ENCODE measurements at regions not wholly inside any gene's neighbourhood (a gene's known extent, or its start where the extent isn't known, plus 50 kb on each side); places are given as distances from the start of the nearest gene placed in this dataset.

DNA sequence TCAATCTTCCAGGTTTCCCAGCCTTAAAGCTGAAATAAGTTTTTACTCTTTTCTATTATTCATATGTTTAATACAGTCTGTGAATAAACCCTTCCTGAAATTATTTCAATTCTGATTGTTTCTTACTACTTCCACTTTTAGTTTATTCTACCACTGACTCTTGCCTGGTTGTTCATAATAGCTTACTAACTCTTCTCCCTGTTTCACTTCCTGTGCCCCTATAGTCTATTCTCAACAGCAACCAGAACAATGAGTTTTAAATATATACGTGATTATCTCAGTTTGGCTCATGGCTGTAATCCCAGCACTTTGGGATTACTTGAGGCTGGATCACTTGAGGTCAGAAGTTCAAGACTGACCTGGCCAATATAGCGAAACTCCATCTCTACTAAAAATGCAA, 408.0 kb upstream of the SPOCK3 start:
- TF ChIP-seq FOSL1 (IDR thresholded peaks at IDR 0.05; ENCODE audit: low read depth) (no peak), CEBPB (IDR thresholded peaks at IDR 0.05; ENCODE audit: low read depth) (no peak), RAD21 (IDR thresholded peaks at IDR 0.05; ENCODE audit: low read depth) (no peak), YY1 (IDR thresholded peaks at IDR 0.05; ENCODE audit: extremely low read depth, insufficient replicate concordance, low read depth, low read length) (no peak), ZFX (IDR thresholded peaks at IDR 0.05) (no peak), POLR2AphosphoS5 (IDR thresholded peaks at IDR 0.05; ENCODE audit: low read depth, low read length) (no peak)
- POLR2A ChIA-PET, result no interaction called here

DNA sequence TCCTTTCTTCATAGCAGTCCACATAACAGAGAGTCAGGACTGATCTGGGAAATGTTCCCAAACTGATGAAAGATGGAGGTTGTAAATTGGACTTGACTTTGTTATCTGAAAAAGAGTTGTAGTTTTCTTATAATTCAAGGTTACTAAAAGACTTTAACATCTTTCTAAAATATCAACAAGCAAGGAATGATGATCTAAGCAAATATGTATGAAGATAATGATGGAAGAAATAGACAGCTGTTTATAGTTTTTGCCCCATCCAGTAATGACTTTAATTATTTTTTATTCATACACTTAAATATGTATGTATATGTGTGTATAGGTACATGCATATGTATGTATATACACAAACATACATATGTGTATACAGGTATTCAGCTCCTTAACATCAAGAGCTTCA, 411.1 kb upstream of the SPOCK3 start:
- ChIA-PET CTCF (no interaction called here), RAD21 (ENCODE audit: low non-redundant PET in 1 of 2, low total read pairs in 2 of 2, uncharacterized antibody in 2 of 2, unreplicated experiment in 2 of 2) (no interaction called here), POLR2A (no interaction called here)
- intact Hi-C loops (cut with micrococcal nuclease), result no loop called here
- Histone ChIP-seq H3K27me3 (ENCODE audit: insufficient read depth, low read length) (no peaks in the 10 kb centered on the region), H3K9me3 (ENCODE audit: control insufficient read depth in 1 of 2, insufficient read depth in 1 of 2, low read depth in 1 of 2, low read length in 2 of 2) (no peaks in the 10 kb centered on the region), H3K4me1 (ENCODE audit: control insufficient read depth in 1 of 2, insufficient read depth in 2 of 2, low read length in 2 of 2) (no peaks in the 10 kb centered on the region), H3K9ac (ENCODE audit: low read length) (no peak overlapping the region), H3K27ac (ENCODE audit: low read depth, low read length) (no peak overlapping the region), H3K4me2 (ENCODE audit: low read length) (no peak overlapping the region), H3K9me2 (ENCODE audit: insufficient read depth) (no peaks in the 10 kb centered on the region), H3K4me3 (replicated peaks in 1 of 2; ENCODE audit: low read depth in 1 of 2, low read length in 2 of 2) (no peak overlapping the region), H4K20me1 (ENCODE audit: insufficient read depth) (no peaks in the 10 kb centered on the region), H2AFZ (ENCODE audit: low read depth, low read length, poor library complexity, severe bottlenecking) (no peak overlapping the region), H3K79me2 (ENCODE audit: insufficient read depth, low read length) (no peaks in the 10 kb centered on the region), H3K36me3 (ENCODE audit: control insufficient read depth in 1 of 2, insufficient read depth in 2 of 2, low read length in 2 of 2) (no peaks in the 10 kb centered on the region)
- TF ChIP-seq, protein P1, sequence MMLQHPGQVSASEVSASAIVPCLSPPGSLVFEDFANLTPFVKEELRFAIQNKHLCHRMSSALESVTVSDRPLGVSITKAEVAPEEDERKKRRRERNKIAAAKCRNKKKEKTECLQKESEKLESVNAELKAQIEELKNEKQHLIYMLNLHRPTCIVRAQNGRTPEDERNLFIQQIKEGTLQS (IDR thresholded peaks at IDR 0.05), result no peak
- no peak for TF ChIP-seq CBX3 (IDR thresholded peaks at IDR 0.05; ENCODE audit: low read depth)
- TF ChIP-seq TCF7L2 (IDR thresholded peaks at IDR 0.05; ENCODE audit: borderline replicate concordance, extremely low read depth, insufficient read depth, insufficient read length), result no peak
- no peak for TF ChIP-seq EZH2phosphoT487 (IDR thresholded peaks at IDR 0.05; ENCODE audit: borderline replicate concordance)
- no peak for TF ChIP-seq FOSL1 (IDR thresholded peaks at IDR 0.05; ENCODE audit: low read depth)
- TF ChIP-seq YY1 (IDR thresholded peaks at IDR 0.05; ENCODE audit: extremely low read depth, insufficient replicate concordance, low read depth, low read length), result no peak
- TF ChIP-seq JUND (IDR thresholded peaks at IDR 0.05), result no peak
- TF ChIP-seq SP1 (IDR thresholded peaks at IDR 0.05; ENCODE audit: low read depth), result no peak
- TF ChIP-seq POLR2AphosphoS5 (IDR thresholded peaks at IDR 0.05; ENCODE audit: low read depth, low read length), result no peak
- no peak for TF ChIP-seq RAD21 (IDR thresholded peaks at IDR 0.05; ENCODE audit: low read depth)
- no peak for TF ChIP-seq EZH2 (IDR thresholded peaks at IDR 0.05)
- no peak for TF ChIP-seq SRF (IDR thresholded peaks at IDR 0.05; ENCODE audit: low read depth)
- TF ChIP-seq ZNF274 (IDR thresholded peaks at IDR 0.05; ENCODE audit: low read depth, low read length), result no peak
- no peak for TF ChIP-seq EGR1 (IDR thresholded peaks at IDR 0.05; ENCODE audit: low read depth)
- no peak for TF ChIP-seq SIN3A (IDR thresholded peaks at IDR 0.05; ENCODE audit: low read depth)
- no peak for ATAC-seq
- DNase-seq (ENCODE audit: low read depth, low spot score), result no peak
- BruUV-seq (replicated peaks), result no TSS peak

More for the DNA sequence above, 408.0 kb upstream of the SPOCK3 start:
- ATAC-seq (no peak), DNase-seq (ENCODE audit: low read depth, low spot score) (no peak)
- no peaks in the 10 kb centered on the region for H3K27me3 ChIP-seq (ENCODE audit: insufficient read depth, low read length)
- no peak overlapping the region for H2AFZ ChIP-seq (ENCODE audit: low read depth, low read length, poor library complexity, severe bottlenecking)
- H4K20me1 ChIP-seq (ENCODE audit: insufficient read depth), result no peaks in the 10 kb centered on the region
- no TSS peak for BruUV-seq (replicated peaks)
- no peaks in the 10 kb centered on the region for H3K9me3 ChIP-seq (ENCODE audit: control insufficient read depth in 1 of 2, insufficient read depth in 1 of 2, low read depth in 1 of 2, low read length in 2 of 2)
- H3K9me2 ChIP-seq (ENCODE audit: insufficient read depth), result no peaks in the 10 kb centered on the region
- H3K79me2 ChIP-seq (ENCODE audit: insufficient read depth, low read length), result no peaks in the 10 kb centered on the region
- ChIA-PET CTCF (no interaction called here), RAD21 (ENCODE audit: low non-redundant PET in 1 of 2, low total read pairs in 2 of 2, uncharacterized antibody in 2 of 2, unreplicated experiment in 2 of 2) (no interaction called here)
- H3K4me2 ChIP-seq (ENCODE audit: low read length), result no peak overlapping the region
- H3K4me3 ChIP-seq (replicated peaks in 1 of 2; ENCODE audit: low read depth in 1 of 2, low read length in 2 of 2), result no peak overlapping the region
- intact Hi-C loops (cut with micrococcal nuclease), result no loop called here
- no peaks in the 10 kb centered on the region for H3K4me1 ChIP-seq (ENCODE audit: control insufficient read depth in 1 of 2, insufficient read depth in 2 of 2, low read length in 2 of 2)
- no peaks in the 10 kb centered on the region for H3K36me3 ChIP-seq (ENCODE audit: control insufficient read depth in 1 of 2, insufficient read depth in 2 of 2, low read length in 2 of 2)
- H3K9ac ChIP-seq (ENCODE audit: low read length), result no peak overlapping the region
- no peak overlapping the region for H3K27ac ChIP-seq (ENCODE audit: low read depth, low read length)

Measured in HCT116 (cell line).